HG02973 (cell line): ENCODE measurements at regions not wholly inside any gene's neighbourhood (a gene's known extent, or its start where the extent isn't known, plus 50 kb on each side); places are given as distances from the start of the nearest gene placed in this dataset.
A peak's percentile ranks its signal among the peaks of the same experiment; 100 is the strongest.
"Not testable (repeated sequence)": the region's sequence is repeated elsewhere in the genome, so short reads cannot be mapped to it uniquely, and the experiment has no call there.

Experiments used
- ATAC-seq: cut with Tn5 transposase; IDR thresholded peaks from one replicate; pipeline ENCODE4 v1.9.1; 2021; ENCODE audit warnings: moderate library complexity; ENCODE audit not compliant: unreplicated experiment

DNA sequence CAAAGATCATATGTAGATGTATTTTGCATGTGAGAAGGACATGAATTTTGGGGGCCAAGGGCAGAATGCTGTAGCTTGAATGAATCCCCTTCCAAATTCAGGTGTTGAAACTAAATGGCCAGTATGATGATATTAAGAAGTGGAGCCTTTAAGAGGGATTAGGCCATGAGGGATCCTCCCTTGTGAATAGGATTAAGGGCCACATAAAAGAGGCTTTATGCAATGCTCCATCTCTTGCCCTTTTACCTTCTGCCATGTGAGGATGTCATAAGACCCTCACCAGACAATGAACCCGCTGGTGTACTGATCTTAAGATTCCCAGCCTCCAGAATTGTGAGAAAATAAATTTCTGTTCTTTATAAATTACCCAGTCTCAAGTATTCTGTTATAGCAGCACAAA lies 206.1 kb downstream of the YTHDC2 start:
- ATAC-seq: no peak

GRCh38 chr5:113721171-113721570 lies 207.7 kb downstream of the YTHDC2 start:
- no peak for ATAC-seq

- no peak for ATAC-seq
Observed at GRCh38 chr5:113723021-113723420, 209.5 kb downstream of the YTHDC2 start.

- no peak for ATAC-seq
Observed at GRCh38 chr5:113735751-113736150, 222.3 kb downstream of the YTHDC2 start.

- no peak for ATAC-seq
Observed at GRCh38 chr5:113742176-113742575, 228.7 kb downstream of the YTHDC2 start.

GRCh38 chr5:113742639-113743038 lies 229.1 kb downstream of the YTHDC2 start:
- no peak for ATAC-seq

DNA sequence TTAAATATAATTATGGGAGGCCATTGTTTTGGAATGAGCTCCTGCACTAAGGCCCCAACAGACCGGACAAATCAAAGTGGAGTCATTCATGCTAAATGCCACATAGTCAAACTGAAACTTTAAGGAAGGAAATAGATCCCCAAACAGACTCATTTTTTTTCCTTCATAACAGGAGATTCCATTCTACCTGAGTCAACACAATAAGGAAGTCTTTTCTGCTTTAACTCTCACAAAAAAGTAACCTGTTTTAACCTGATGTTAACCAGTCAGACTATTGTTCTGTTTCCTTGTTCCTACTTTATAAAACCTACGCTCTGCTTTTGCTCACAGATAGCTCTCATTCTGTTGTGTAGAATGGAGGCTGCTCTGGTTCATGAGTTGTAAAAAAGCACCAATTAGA lies 234.9 kb downstream of the YTHDC2 start:
- ATAC-seq: no peak

DNA sequence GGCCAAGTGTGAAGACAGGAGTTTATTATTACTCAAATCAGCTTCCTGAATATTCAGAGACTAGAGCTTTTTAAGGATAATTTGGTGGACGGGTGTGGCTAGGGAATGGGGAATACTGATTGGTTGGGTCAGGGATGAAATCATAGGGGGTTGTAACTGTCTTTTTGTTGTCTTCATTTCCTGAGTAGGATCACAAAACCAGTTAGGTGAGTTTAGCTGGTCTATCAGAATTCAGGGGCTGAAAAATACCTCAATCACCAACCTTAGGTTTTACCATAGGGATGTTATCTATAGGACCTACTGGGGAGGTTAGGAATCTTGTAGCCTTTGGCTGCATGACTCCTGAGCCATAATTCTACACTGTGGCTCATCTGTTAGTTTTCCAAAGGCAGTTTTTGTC lies 235.8 kb downstream of the YTHDC2 start:
- ATAC-seq: no peak

DNA sequence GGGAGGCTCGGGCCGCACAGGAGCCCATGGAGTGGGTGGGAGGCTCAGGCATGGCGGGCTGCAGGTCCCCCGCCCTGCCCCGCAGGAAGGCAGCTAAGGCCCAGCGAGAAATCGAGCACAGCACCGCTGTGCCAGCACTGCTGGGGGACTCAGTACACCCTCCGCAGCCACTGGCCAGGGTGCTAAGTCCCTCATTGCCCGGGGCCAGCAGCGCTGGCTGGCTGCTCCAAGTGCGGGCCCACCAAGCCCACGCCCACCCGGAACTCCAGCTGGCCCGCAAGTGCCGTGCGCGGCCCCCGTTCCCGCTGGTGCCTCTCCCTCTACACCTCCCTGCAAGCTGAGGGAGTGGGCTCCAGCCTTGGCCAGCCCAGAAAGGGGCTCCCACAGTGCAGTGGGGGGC lies 239.7 kb downstream of the YTHDC2 start:
- not testable (repeated sequence) for ATAC-seq

DNA sequence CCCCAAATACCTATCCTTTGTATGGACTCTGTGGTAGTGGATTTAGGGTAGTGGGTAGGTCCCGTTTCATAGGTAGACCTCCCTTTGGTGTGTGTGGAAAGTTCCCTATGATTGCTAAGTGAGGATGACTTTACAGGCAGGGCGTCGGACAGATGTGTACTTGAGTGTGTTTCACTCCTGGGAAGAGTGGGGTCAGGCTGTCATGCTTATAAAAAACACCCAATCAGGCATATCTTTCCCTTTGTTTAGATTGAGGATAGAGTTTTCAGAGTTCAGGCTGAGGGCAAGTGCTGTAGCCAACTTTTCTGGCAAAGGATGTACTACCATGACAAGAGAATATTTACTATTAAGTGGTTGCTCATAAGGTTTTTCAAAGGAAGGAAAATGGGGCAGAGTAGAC lies 242.0 kb downstream of the YTHDC2 start:
- ATAC-seq: no peak

DNA sequence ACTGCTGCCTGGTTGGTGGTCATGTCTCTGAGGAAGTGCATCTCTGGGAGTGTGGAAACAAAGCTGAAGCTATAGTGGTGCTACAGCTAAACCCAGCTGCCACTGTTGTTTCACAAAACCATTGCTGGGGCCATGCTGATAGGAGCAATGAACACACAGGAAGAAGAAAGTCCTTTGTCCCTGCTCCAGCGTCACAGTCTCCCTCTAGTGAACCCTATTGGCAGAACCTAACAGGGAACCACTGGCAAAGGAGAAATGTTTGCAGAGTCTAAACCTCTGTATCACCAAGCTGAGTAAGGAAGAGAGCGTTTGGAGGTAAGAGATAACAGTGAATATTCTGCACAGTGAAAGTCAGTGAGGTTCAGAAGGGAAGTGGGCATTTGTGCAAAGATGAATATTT lies 244.0 kb downstream of the YTHDC2 start:
- no peak for ATAC-seq

DNA sequence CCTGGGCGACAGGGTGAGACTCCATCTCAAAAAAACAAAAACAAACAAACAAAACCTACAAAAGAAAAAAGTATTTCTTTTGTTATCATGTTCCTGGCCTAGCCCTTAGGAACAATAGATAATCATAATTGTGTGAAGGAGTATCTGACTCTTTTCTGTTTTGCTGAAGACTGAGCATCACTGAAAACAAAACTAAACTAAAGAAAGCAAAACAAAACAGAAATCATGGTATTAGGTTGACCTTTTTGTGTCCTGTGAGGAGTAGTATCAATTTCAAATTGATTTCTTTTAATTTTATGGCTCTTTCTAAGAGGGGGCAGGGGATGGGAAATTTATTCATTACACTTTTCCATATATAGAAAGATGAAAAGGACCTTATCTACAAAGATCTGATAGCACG lies 246.0 kb downstream of the YTHDC2 start:
- ATAC-seq: no peak

DNA sequence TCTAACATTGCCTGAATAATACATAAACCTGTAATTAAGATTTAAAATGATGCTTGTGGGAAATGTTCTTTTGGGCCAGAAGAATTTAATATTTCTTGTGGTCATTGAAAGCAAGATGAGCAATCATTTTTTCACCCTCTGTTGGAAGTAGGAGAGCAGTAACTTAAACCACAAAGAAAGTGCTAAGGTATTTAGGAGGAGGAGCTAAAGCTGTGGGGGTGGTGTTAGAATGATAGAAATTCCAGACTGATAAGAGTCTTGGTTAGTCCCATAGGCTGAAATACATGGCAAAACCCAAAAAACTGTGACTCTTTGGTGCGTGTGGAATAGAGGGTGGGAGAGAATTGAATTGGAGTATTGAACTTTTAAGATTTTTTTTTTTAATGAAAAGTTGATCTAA lies 247.0 kb downstream of the YTHDC2 start:
- ATAC-seq: no peak

GRCh38 chr5:113761594-113761993 lies 248.1 kb downstream of the YTHDC2 start:
- ATAC-seq: no peak

- ATAC-seq: no peak
Observed at GRCh38 chr5:113764382-113764781, 250.9 kb downstream of the YTHDC2 start.

GRCh38 chr5:113766827-113767226 lies 253.3 kb downstream of the YTHDC2 start:
- not testable (repeated sequence) for ATAC-seq

GRCh38 chr5:113770648-113771047 lies 257.2 kb downstream of the YTHDC2 start:
- no peak for ATAC-seq

DNA sequence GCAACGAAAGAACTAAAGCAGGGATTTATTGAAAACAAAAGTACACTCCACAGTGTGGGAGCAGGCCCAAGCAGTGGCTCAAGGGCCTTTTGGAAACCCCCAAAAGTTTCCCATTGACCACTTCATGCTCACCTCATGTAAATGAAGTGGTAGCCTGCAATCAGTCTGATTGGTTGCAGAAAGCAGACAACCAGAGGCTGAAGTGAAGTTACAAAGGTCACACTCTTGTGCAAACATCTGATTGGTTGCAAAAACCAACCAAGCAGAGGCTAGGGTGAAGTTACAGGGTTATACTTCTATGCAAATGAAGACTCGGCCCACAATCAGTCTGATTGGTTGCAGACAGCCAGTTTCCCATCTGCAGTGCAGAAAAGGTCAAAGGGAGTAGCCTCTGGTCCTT lies 258.0 kb downstream of the YTHDC2 start:
- peak; percentile 61 for ATAC-seq

GRCh38 chr5:113776168-113776567 lies 262.7 kb downstream of the YTHDC2 start:
- ATAC-seq: no peak

- ATAC-seq: no peak
Observed at GRCh38 chr5:113776832-113777525, 263.5 kb downstream of the YTHDC2 start.

GRCh38 chr5:113778147-113778546 lies 264.7 kb downstream of the YTHDC2 start:
- ATAC-seq: no peak

- ATAC-seq: no peak
Observed at GRCh38 chr5:113788141-113788655, 274.7 kb downstream of the YTHDC2 start.

GRCh38 chr5:113789769-113790168 lies 276.3 kb downstream of the YTHDC2 start:
- ATAC-seq: no peak
